ENCODE measurements at regions not wholly inside any gene's neighbourhood (a gene's known extent, or its start where the extent isn't known, plus 50 kb on each side); places are given as distances from the start of the nearest gene placed in this dataset.

- TF ChIP-seq, protein P1, sequence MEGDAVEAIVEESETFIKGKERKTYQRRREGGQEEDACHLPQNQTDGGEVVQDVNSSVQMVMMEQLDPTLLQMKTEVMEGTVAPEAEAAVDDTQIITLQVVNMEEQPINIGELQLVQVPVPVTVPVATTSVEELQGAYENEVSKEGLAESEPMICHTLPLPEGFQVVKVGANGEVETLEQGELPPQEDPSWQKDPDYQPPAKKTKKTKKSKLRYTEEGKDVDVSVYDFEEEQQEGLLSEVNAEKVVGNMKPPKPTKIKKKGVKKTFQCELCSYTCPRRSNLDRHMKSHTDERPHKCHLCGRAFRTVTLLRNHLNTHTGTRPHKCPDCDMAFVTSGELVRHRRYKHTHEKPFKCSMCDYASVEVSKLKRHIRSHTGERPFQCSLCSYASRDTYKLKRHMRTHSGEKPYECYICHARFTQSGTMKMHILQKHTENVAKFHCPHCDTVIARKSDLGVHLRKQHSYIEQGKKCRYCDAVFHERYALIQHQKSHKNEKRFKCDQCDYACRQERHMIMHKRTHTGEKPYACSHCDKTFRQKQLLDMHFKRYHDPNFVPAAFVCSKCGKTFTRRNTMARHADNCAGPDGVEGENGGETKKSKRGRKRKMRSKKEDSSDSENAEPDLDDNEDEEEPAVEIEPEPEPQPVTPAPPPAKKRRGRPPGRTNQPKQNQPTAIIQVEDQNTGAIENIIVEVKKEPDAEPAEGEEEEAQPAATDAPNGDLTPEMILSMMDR (IDR thresholded peaks at IDR 0.05 in 8 of 11, conservative IDR thresholded peaks at IDR 0.05 in 3 of 11): no peak
- TF ChIP-seq POLR2A (IDR thresholded peaks at IDR 0.05): no peak
- no peak for TF ChIP-seq POLR2AphosphoS5 (IDR thresholded peaks at IDR 0.05)
These were observed 197.5 kb upstream of the LRRC3B start for GRCh38 chr3:26425076-26425475.

All from spleen (tissue), 7 donors.